ENCODE measurements at regions not wholly inside any gene's neighbourhood (a gene's known extent, or its start where the extent isn't known, plus 50 kb on each side); places are given as distances from the start of the nearest gene placed in this dataset.

- TF ChIP-seq ZNF792 (tag by site-specific recombination; IDR thresholded peaks at IDR 0.05) = no peak
- no peak for TF ChIP-seq ZNF704 (tag by site-specific recombination; IDR thresholded peaks at IDR 0.05)
These were observed 833.0 kb upstream of the CADM2 start for GRCh38 chr3:84125760-84126159.

Measured in HEK293 (cell line).